Choroid plexus epithelial cell (primary cell): ENCODE measurements at regions not wholly inside any gene's neighbourhood (a gene's known extent, or its start where the extent isn't known, plus 50 kb on each side); places are given as distances from the start of the nearest gene placed in this dataset.

Source experiments
- DNase-seq: peaks from one replicate; pipeline ENCODE4 v3.0.0-alpha.2; 2010; ENCODE audit warnings: low read depth
- H3K4me3 ChIP-seq: 2 replicates; pipeline ENCODE4 v1.5.1; 2011; ENCODE audit warnings: low read depth, mild to moderate bottlenecking, control low read depth, low read length, moderate library complexity
- CTCF ChIP-seq: conservative IDR thresholded peaks from 2 replicates; pipeline ENCODE4 v1.5.1; 2011; ENCODE audit warnings: low read depth, mild to moderate bottlenecking, control low read depth, inconsistent platforms, low read length, moderate library complexity

DNA sequence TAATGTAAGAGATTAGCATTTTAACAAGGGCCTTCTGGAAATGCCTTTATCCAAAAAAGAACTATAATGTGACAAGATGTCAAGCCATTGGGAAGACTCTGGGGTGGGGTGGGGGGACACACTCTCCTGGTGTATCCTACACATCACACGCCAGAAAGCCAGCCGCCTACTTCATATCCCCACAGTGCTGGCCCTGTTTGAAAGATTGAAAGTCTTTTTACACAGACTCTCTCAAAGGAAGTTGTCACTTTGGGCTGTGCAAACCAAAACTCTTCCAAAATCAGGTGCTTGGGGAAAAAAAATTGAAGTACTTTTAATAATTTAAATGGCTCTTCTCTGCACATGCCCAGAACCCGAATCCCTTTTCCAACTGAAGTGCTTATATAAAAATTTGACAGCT is 666.7 kb downstream of the BCL11A start:
- H3K4me3 ChIP-seq, result no peak overlapping the region
- no peak for DNase-seq
- TF ChIP-seq CTCF, result no peak

DNA sequence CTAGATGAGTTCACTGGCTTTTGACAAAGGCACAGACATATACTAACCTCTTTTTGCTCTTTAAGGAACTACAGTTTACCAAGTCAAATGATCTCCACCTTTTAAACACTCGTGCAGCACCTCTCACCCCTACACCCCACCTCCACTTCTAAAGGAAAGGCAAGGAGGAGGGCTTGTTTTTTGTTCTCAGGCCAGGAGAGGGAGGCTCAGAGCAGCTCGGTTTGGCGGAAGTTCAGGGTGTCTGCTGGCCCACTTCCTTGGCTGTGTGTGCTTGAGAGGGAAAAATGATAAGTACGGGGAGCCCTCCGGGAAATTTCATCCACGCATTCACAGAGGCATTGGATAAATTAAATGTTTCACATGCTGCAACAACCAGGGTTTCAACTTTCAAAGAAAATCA is 667.9 kb downstream of the BCL11A start:
- H3K4me3 ChIP-seq, result no peak overlapping the region
- DNase-seq, result no peak
- no peak for TF ChIP-seq CTCF

GRCh38 chr2:59884166-59884565 is 669.3 kb downstream of the BCL11A start:
- no peak for TF ChIP-seq CTCF
- no peak overlapping the region for H3K4me3 ChIP-seq
- DNase-seq, result no peak

GRCh38 chr2:59882822-59883221 is 670.6 kb downstream of the BCL11A start:
- H3K4me3 ChIP-seq, result no peak overlapping the region
- no peak for TF ChIP-seq CTCF
- DNase-seq, result no peak

- no peak for TF ChIP-seq CTCF
- no peak overlapping the region for H3K4me3 ChIP-seq
- DNase-seq, result no peak
Measured at GRCh38 chr2:59882279-59882678, 671.2 kb downstream of the BCL11A start.

GRCh38 chr2:59881218-59881617 is 672.2 kb downstream of the BCL11A start:
- H3K4me3 ChIP-seq, result no peak overlapping the region
- no peak for DNase-seq
- TF ChIP-seq CTCF, result no peak

DNA sequence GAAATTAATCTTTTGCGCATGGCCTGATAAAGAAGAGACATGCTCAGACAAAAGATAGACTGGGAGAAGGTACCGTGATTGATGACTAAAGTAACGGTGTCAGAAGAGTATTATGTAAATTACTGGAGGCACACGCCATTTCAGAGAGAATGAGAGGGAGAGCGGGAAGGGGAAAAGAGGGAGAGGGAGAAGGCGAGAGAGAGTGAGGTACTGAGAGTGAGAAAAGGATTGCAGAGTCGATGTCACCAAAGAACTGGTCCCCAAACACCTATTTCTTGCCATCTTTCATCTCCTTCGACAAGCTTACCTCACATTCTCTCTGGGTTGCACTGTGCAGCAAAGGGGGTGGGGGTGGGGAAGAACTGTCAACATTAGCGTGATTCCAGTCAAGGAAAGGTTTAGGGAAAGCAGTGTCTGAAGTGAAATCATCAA is 673.7 kb downstream of the BCL11A start:
- no peak for DNase-seq
- TF ChIP-seq CTCF, result no peak
- no peak overlapping the region for H3K4me3 ChIP-seq
